NCI-H82 treated with DMSO at 0.1 percent for 48 hours (cell line): ENCODE measurements at regions not wholly inside any gene's neighbourhood (a gene's known extent, or its start where the extent isn't known, plus 50 kb on each side); places are given as distances from the start of the nearest gene placed in this dataset.

Experiments
- DNase-seq: peaks from one replicate; lab custom pipeline; 2025; ENCODE audit not compliant: unreplicated experiment; lab: John Stamatoyannopoulos, UW

DNA sequence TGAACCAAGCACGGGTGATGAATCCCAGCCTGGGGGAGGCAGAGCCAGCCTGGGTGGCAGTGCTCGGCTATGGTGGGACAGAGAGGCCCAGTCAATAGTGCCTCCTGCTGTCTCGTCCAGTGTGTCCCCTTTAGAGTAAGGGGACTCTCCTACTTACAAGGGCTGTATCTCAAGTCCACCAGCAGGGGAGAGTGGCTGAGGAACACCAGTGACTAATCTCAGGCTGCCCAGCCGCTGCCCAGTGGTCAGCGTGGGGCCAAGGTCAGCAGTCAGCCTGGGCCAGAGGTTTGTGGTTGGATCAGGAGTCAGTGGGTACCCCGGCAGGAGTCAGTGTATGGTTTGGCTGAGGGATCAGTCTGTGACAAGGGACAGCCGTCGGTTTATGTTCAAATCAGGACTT, 109.2 kb upstream of the RUNX3 start:
- DNase-seq = no peak

DNA sequence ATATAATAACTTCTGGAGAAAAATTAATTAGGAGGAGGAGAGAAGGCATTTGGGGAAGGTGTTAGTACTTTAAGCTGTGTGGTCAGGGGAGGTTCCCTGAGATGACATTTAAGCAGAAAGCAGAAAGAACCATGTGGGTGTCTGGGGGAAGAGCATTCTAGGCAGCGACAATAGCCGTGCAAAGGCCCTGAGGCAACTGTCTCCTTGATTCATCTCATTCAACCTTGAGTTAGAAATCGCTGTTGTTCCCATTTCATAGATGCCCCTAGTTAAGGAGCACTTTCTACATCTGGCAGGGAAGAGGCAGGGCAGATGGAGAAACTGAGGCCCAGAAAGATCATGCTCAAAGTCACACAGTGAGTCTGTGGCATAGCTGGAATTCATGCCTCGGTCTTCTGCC, 108.6 kb upstream of the RUNX3 start:
- DNase-seq = no peak

DNA sequence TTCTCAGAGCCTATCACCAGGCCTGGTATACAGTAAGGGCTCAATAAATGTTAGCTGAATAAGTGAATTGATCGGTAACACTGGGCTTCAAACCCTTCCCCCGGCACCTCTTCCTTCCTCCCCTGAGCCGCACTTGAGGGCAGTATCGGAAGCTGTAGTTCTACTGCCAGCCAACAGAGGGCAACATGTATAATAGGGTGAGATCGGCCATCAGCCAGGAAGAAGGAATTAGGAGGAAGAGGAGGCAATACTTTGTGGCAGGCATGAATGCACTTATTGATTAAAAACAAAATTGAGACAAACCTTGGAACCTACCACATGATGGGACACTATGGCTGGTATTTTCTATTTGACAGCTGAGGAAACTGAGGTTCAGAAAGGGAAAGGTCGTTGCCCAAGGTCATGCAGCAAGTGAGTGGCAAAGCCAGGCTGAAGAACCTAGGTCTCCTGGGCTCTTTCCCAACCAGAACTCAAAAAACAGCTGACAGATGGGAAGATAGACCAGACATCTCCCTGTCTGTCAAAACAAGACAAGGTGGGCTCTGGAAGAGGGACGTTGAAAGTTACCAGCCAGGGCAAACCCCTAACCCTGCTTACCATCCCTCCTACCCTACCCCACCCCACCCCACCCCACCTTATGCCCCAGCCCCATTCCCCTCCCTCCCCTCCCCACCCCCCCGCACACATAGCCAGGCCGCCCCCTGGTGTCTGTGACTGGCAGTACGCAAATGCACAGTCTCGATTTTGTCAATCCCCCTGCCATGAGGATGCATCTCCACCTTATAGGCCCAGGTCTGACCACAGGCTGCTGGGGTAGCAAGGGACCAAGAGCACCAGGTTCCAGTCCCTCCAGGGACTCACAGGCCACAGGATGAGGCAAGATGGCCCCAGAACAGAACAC, 107.3 kb upstream of the RUNX3 start:
- DNase-seq = peak; percentile 8

DNA sequence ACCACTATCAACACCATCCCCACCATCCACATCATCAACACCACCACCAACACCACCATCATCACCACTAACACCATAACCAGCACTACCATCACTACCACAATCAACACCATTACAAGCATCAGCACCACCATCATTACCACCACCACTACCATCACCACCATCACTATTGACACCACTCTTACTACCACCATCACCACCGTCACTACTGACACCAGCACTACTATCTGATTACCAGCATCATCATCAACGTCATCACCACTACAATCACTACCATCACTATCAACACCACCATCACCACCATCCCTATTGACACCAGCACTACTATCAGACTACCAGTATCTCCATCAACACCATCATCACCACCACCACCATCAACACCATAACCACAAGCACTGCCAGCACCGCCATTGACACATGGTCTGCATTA, 106.1 kb upstream of the RUNX3 start:
- no peak for DNase-seq

DNA sequence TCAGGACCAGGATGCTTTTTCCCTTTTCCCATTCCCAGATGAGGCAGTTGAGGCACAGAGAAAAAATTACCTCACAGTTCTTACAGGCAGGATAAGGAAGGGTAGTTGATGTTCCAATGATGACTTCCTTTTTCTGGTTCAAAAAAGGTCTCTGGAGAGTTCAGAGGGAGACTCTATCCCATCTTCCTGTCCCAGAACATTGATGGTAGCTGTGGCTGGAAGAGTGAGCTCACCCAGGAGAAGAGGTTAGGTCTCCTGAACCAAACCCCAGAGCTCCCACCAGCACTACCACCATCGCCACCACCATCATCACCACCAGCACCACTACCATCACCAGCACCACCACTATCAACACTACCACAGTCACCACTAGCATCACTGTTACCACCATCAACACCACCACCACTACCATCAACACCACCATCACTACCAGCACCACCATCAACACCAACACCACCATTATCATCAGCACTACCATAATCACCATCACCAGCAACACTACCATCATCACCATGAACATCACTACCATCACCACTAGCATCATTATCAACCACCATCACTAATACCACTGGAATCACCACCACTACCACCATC, 105.5 kb upstream of the RUNX3 start:
- DNase-seq = no peak

DNA sequence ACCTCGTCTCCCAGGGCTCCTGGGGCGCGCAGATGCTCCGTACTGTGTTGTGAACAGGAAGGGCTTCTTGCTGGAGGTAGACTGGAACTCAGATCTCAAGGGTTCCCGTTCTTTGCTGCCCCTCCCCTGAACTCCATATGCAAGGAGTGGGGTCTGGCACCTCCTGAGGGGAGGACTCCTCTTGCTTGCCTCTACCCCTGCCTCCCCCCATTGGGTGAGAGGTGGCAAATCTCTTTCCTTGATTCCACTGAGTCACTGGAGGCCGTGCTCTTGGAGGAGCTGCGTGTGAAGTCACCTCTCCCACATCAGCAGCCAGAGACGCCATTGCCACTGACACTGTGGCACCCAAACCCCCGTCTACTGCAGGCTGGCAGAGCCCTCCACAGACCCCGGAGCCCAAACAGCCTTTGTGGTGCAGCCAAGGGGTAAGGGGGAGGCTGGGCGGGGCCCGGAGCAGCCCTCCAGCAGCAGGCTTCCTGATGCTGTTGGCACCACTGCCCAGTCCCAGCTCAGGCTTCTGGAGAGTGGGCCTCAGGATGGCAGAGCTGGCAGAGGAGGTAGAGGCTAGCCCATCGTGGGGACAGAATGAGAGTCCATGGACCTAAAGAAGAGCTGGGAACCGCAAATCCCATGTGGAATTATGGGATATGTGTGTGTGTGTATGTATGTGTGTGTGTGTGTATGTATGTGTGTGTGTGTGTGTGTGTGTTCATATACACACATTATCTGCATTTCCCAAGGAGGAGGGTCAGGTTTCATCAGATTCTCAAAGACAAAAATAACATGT, 104.9 kb upstream of the RUNX3 start:
- no peak for DNase-seq

DNA sequence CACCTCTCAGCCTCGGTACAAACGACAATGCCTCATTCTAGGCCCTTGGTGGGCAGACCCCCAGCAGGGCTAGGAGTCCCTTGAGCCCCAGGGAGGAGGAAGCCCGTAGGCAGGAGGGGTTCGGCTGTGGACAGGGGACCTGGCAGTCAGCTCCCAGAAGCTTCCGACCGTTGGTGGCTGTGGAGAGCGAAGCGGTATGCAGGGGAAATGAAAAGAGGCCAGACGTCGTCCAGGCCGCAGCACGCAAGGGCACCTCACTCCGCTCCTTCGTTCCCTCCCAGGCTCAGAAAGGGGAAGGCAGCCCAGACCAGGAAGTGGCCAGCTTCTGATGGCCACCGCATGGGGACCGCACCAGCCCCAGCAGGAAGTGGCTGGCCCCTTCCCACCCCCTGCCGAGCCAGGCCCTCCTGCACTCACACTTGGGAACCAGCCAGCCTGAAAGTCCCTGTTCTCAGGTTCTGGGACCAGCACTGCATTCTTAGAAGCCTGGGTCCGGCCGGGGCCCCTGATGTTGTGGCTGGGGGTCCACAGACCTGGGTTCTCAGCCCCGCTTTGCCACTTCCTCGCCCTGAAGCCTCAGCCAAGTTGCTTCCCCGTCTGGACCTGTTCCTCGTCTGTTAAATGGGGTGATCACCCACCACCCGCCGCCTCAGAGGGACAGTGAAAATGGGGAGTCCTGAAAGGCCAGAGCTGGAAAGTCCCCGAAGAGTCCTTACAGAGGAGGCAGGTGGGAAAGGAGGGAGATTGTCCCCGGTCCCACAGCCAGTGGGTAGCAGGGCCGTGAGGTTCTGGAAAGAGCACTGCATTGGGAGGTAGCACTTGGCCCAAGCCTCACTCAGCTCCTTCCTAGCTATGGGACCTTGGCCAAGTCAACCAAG, 104.0 kb upstream of the RUNX3 start:
- DNase-seq = no peak

DNA sequence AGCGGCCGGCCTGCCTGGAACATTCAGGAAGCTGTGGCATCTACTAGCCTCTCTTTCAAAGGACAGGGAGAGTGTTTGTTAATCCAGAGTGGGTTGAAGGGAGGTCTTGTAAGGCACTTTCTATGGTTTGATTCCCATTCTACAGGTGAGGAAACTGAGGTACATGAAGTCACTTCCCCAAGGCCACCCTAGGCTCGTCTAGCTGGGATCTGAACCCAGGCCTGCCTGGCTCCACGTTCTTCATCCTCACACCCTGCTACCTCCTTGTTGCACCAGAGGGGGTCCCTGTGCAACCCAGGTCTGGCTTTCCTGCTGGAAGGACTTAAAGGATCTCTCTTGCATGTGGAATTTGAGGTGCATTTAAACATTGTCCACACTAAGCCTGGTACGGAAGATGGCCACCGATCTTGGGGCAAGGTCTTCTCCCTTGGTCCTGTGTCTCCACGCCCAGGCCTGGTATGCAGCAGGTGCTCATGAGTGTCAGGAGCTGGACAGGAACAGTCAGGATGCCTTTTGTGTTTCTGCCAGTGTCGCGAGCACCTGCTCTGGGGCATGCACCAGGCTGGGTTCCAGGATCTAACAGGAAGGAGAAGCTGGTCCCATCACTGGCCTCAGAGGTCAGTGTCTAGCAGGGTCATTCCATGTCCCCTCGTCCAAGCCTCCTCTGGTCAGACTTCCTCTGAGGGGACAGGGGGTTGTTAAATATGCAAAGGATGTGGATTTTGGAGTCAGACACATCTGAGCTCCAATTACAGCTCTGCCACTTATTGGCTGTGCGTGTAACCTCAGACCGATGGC, 103.2 kb upstream of the RUNX3 start:
- no peak for DNase-seq

DNA sequence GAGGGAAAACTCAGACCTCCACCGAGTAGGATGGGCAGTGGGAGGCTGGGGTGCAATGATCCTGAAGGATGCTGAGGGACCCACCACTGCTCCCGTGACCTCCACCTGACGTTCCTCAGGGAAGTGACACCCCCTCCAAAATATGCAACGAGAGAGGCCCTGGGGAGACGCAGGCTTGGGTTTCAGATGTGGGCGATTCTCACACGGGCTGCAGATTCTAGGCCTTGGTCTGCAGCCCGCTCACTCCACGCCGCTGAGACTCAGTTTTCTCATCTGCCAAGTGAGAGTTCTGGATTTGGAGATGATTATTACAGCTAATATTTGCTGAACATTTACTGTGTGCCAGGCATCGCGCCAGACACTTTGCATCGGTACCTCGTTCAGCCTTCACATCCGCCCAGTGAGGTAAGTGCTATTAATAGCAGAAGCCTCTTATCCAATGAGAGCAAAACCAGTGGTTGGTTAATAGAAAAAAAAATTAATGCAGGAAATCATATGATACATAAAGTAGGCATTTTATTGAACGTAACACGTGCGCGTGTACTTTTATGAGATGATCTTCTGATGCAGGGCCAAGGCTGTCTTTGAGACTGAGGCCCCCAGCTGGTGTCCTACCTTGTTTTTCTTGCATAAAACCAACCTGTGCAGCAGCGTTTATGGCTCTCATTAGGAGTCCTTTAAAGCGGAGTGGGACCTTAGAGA, 102.0 kb upstream of the RUNX3 start:
- no peak for DNase-seq

DNA sequence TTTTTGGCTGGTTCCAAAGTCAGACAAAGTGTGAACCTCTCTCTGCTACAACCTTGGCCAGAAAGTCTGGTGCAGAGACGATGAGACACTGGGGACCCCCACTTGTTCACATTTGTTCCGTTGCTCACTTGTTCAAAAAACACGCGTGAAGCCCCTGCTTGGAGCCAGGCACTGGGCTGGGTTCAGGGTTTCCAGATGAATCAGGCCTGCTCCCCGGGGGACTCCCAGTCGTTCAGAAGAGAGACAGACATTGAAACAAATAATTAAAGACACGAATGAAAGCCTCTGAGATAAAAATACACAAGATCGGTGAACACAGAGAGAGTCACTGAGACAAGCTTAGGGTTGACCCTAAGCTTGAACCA, 101.5 kb upstream of the RUNX3 start:
- no peak for DNase-seq

DNA sequence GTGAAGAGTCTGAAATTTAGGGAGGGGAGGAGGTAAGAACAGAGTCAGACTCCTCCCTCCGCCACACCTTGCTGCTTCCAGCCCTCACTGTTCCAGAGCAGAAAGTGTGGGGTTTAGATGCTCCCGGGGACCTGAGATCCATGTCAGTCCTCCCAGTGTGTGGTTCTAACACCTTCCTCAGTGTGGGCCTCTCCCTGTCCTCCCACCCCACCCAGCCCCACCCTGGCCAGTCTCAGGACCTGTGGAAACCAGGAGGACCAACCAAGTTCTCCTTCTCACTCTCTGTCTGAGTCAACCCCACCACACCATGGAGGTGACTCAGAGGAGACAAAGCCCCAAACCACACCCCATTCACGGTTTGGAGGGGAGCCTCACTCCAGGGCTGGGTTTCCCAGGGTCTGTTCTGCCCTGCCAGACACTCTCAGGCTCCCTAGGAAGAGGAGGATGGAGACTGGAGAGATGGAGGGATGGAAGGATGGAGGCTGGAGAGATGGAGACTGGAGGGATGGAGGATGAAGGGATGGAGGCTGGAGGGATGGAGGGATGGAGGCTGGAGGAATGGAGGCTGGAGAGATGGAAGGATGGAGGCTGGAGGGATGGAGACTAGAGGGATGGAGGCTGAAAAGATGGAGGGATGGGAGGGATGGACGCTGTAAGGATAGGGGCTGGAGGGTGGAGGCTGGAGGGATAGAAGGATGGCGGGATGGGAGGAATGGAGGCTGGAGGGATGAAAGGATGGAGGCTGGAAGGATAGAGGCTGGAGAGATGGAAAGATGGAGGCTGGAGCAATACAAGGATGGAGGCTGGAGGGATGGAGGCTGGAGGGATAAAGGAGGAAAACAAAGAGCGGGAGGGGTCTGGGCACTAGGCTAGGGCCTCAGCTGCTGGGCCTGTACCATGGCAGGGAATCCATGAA, 100.9 kb upstream of the RUNX3 start:
- no peak for DNase-seq

DNA sequence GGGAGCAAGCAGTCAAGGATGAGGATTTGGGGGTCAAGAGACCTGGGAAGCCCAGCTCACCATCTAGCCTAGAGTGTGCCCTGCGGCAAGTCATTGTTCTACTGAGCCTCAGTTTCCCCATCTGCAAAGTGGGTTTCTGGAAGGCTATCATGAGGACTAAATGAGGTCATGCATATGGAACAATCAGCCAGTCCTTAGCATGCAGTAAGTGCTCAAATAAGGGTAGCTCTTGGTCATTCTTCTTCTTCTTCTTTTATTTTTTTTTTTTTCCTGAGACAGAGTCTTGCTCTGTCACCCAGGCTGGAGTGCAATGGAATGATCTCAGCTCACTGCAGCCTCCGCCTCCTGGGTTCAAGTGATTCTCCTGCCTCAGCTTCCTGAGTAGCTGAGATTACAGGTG, 99.9 kb upstream of the RUNX3 start:
- no peak for DNase-seq

DNA sequence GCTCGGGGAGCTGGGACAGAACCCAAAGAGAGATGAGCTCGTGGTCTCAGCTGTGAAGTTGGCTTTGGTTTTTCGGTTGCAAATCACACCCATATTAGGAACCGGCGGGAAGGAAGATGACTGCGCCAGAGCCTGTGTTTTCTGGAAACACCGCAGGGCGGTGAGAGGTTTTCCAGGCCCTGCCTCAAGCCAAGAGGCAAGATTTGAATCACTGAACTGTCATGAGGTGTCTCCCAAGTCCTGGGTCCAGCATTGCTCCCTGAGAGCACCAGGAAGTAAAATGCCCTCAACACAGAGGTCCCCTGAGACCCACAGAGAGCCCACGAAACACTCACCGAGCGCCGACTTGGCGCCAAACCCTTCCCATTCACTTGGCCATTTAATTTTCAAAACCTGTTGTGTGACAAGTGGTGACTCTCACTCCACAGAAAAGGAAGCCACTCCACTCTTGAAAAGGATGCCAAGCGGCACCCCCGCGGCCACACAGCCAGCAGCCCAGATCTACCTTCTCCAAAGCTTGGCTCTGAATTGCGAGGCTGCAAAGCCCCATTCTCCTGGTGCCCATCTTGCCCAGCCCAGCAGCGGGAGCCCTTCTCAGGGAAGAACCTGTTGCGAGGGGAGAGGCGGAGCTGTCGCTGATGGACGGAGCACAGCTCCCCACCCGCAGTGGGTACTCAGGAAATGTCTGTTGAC, 99.0 kb upstream of the RUNX3 start:
- no peak for DNase-seq

DNA sequence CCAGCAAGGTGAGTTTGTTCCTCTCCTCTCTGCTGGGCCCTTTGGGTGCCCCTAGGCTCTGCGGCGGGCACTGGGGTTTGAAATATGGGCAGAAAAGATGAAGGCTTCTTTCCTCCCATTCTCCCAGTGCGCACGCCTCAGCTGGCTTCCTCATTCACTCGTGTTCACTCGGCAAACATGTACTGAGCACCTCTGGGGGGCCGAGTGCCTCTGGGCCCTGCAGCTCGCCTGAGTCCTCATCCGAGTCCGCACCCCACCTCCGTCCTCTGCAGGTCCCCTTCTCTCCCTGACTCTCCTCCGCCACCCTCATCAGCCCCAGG, 98.5 kb upstream of the RUNX3 start:
- no peak for DNase-seq

DNA sequence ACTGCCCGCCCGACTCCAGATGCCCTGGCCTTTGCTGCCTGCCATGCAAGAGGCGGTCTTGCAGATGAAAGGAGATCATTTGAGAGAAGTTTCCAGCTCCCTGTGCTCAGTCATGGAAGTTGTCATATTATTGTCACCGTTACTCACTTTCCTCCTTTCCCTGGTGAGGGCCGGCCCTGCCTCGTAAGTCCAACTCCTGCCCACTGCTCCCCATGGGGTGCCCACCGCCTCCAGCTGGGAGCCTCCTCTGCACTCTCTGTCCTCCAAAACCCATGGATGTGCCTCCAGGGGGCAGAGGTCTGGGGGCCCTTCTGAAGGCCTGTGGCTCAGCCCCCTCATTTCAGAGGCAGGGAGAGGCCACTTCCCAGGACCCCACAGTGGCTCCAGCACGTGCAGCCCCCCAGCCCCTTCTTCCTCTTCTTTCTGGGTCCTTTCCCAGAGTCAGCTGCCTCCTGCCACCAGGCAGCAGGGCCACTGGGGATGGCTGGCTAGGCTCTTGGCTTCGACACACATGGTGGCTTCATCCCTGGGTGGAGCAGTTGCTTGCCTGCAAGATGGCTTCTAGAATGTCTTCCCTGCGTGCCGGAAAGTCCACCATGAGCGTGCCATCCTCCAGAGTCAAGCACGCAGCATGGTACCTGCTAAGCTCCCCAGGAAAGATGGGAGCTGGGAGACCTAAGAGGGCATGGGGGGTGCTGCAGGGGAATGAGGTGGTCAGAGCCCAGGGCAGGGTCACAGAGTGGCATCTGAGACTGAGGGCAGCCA, 97.9 kb upstream of the RUNX3 start:
- no peak for DNase-seq

DNA sequence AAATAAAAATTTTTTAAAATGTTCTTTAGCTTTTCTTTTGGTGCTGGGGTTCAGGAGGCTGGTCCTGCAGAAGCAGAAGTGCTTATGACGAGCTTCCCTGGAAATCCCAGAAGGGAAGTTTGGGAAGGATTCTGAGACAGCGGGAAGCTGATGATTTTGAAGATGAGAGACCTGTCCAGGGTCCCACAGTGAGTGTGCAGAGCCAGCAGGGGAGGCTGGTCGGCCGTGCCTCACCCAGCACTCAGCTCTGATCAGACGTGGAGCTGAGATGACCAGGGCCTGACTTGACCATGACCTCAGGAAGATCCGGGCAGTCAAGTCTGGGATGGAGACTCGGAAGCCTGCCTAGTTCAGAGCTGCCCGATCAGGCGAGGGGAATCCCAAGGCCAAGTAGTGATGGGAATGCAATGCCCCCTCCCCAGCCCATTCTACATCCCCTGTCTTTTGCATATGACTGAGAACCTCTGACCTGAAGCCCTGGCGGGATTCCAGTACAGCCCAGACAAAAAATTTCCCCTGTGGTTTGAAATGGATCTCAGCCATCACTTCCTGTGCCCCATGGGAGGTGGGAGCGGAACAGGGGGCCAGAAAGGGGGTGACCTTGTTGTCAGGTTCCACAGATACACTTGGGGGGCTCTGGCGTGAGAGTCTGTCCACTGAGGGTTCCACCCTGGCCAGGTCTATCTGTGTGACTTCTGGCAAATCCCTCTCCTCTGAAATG, 96.8 kb upstream of the RUNX3 start:
- DNase-seq = no peak

DNA sequence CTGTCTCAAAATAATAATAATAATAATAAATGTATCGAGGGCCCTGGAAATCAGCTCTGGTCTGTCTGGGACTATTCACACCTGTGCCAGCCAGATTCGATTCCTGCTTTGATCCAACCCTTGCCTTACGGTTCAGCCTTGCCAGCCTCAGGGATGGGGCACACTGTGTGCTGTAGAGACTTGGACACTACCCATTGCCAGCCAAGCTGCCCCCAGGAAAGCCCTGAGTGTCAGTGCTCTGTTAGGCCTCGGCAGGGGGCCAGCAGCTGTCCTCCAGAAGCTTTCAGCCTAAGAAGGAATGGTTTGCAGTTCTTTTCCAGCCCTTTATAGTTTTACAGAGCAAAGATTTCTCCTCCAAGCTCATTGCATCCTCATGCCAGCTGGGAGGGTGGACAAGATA, 96.2 kb upstream of the RUNX3 start:
- no peak for DNase-seq
